SK-N-SH treated with all-trans-retinoic acid at 6 μM for 48 hours (cell line): ENCODE measurements at regions not wholly inside any gene's neighbourhood (a gene's known extent, or its start where the extent isn't known, plus 50 kb on each side); places are given as distances from the start of the nearest gene placed in this dataset.

Source experiments
- ARNTL ChIP-seq: fragments of 450-650 bp; formaldehyde crosslinking; IDR thresholded peaks from 2 replicates; pipeline ENCODE4 v1.5.0; 2020; ENCODE audit warnings: low read depth, mild to moderate bottlenecking, moderate library complexity, borderline replicate concordance
- CSDC2 ChIP-seq: fragments of 250-450 bp; sonication (Bioruptor Pico); IDR thresholded peaks from 2 replicates; pipeline ENCODE4 v1.5.0; 2020; ENCODE audit warnings: mild to moderate bottlenecking, moderate library complexity
- OSR1 ChIP-seq: fragments of 250-450 bp; sonication (Bioruptor Pico); IDR thresholded peaks from 2 replicates; pipeline ENCODE4 v1.8.0; 2022; ENCODE audit warnings: moderate library complexity, mild to moderate bottlenecking, inconsistent platforms
- PATZ1 ChIP-seq: fragments of 250-450 bp; sonication (Bioruptor Pico); IDR thresholded peaks from 2 replicates; pipeline ENCODE4 v1.8.0; 2020; ENCODE audit warnings: mild to moderate bottlenecking, moderate library complexity, borderline replicate concordance
- PPARA ChIP-seq: fragments of 250-450 bp; sonication (Bioruptor Pico); IDR thresholded peaks from 2 replicates; pipeline ENCODE4 v1.5.0; 2020; ENCODE audit warnings: mild to moderate bottlenecking, borderline replicate concordance
- RARB ChIP-seq: fragments of 250-450 bp; sonication (Bioruptor Pico); IDR thresholded peaks from 2 replicates; pipeline ENCODE4 v1.8.0; 2021; ENCODE audit warnings: mild to moderate bottlenecking, moderate library complexity
- SNAI2 ChIP-seq: fragments of 250-450 bp; sonication (Bioruptor Pico); IDR thresholded peaks from 2 replicates; pipeline ENCODE4 v1.5.0; 2020; ENCODE audit warnings: mild to moderate bottlenecking, moderate library complexity
- ZFP3 ChIP-seq: fragments of 250-450 bp; sonication (Bioruptor Pico); IDR thresholded peaks from 2 replicates; pipeline ENCODE4 v1.5.0; 2020; ENCODE audit warnings: mild to moderate bottlenecking, moderate library complexity
- ZFP30 ChIP-seq: fragments of 450-650 bp; formaldehyde crosslinking; IDR thresholded peaks from 2 replicates; pipeline ENCODE4 v1.5.0; 2022; ENCODE audit warnings: mild to moderate bottlenecking, moderate library complexity

DNA sequence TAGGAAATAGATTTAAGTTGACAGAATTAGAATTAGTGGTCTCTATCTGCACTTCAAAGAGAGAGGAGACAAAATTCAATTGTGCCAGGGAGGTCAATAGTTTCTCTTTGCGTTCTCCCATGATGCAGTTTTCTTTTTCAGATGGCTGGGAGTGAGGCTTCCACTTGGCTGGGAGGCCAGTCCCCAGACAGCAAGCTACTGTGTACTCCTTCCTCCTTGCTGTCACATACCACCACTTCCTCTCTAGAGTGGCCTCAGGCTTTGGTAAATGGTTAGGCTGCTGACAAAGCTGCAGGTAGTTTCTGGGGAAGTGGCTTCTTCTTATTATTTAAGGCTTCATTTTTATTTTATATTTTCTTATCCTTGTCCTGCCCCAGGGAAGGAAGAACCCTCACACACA, 106.2 kb upstream of the HS3ST4 start:
- TF ChIP-seq PPARA (CRISPR knock-in tag), result no peak
- TF ChIP-seq PATZ1 (CRISPR knock-in tag), result no peak
- no peak for TF ChIP-seq OSR1 (CRISPR knock-in tag)
- TF ChIP-seq SNAI2 (CRISPR knock-in tag), result no peak
- TF ChIP-seq ARNTL (CRISPR knock-in tag), result no peak
- TF ChIP-seq RARB (CRISPR knock-in tag), result no peak
- TF ChIP-seq ZFP3, result no peak
- TF ChIP-seq ZFP30 (CRISPR knock-in tag), result no peak
- TF ChIP-seq CSDC2 (CRISPR knock-in tag), result no peak
